ENCODE measurements at regions not wholly inside any gene's neighbourhood (a gene's known extent, or its start where the extent isn't known, plus 50 kb on each side); places are given as distances from the start of the nearest gene placed in this dataset.

GRCh38 chr3:157588386-157589060 is 85.3 kb upstream of the VEPH1 start:
- TF ChIP-seq CTCF (IDR thresholded peaks at IDR 0.05; ENCODE audit: poor library complexity, severe bottlenecking) (no peak), TAF1 (IDR thresholded peaks at IDR 0.05; ENCODE audit: low read depth) (no peak)
